A549 (cell line): ENCODE measurements at regions not wholly inside any gene's neighbourhood (a gene's known extent, or its start where the extent isn't known, plus 50 kb on each side); places are given as distances from the start of the nearest gene placed in this dataset.

Experiments
- CHD4 ChIP-seq: fragments of 200-600 bp; sonication (generic); IDR thresholded peaks from 2 replicates; pipeline ENCODE4 v1.6.1; 2016; ENCODE audit warnings: antibody characterized with exemption, mild to moderate bottlenecking, borderline replicate concordance
- EHMT2 ChIP-seq: fragments of 200-600 bp; sonication (generic); IDR thresholded peaks from 2 replicates; pipeline ENCODE4 v1.6.1; 2016; ENCODE audit warnings: antibody characterized with exemption, low read depth, mild to moderate bottlenecking, moderate library complexity
- JUNB ChIP-seq: fragments of >200 bp; sonication (Bioruptor Twin); formaldehyde crosslinking; IDR thresholded peaks from 2 replicates; pipeline ENCODE4 v1.6.1; 2016
- KDM5A ChIP-seq: fragments of 200-600 bp; sonication (generic); IDR thresholded peaks from 2 replicates; pipeline ENCODE4 v1.6.1; 2016; ENCODE audit warnings: antibody characterized with exemption, mild to moderate bottlenecking
- MAFK ChIP-seq: fragments of 450-650 bp; IDR thresholded peaks from 2 replicates; pipeline ENCODE4 v1.6.1; 2014; ENCODE audit not compliant: partially characterized antibody
- MYC ChIP-seq: IDR thresholded peaks from 2 replicates; pipeline ENCODE4 v1.6.1; 2012; ENCODE audit warnings: mild to moderate bottlenecking, inconsistent platforms, low read length, improper control_type of control experiment, borderline replicate concordance
- RAD21 ChIP-seq, 2 experiments: fragments of >200 bp in 1 of 2; sonication (Bioruptor Twin) in 1 of 2; formaldehyde crosslinking in 1 of 2; IDR thresholded peaks in 1 of 2; conservative IDR thresholded peaks in 1 of 2; 2 replicates in 1 of 2; 3 replicates in 1 of 2; pipeline ENCODE4 v1.6.1; 2012 to 2018; ENCODE audit warnings: inconsistent platforms in 1 of 2
- TF ChIP-seq, protein P1 (sequence below): fragments of >200 bp; sonication (Bioruptor Twin); formaldehyde crosslinking; IDR thresholded peaks from 3 replicates; pipeline ENCODE4 v1.5.1; 2016
- TF ChIP-seq, protein P2 (sequence below): fragments of >200 bp; sonication (Bioruptor Twin); formaldehyde crosslinking; IDR thresholded peaks from 3 replicates; pipeline ENCODE4 v1.6.1; 2016
- TF ChIP-seq, protein P3 (sequence below): fragments of 200-600 bp; sonication (generic); IDR thresholded peaks from 2 replicates; pipeline ENCODE4 v1.6.1; 2016; ENCODE audit warnings: antibody characterized with exemption, mild to moderate bottlenecking, moderate library complexity
- TF ChIP-seq, protein P4 (sequence below): fragments of 250-450 bp; sonication (Bioruptor Pico); IDR thresholded peaks from 2 replicates; pipeline ENCODE4 v1.5.0; 2021; ENCODE audit warnings: mild to moderate bottlenecking, moderate library complexity, borderline replicate concordance
- TF ChIP-seq, protein P5 (sequence below): IDR thresholded peaks from 2 replicates; pipeline ENCODE4 v1.6.1; 2012

DNA sequence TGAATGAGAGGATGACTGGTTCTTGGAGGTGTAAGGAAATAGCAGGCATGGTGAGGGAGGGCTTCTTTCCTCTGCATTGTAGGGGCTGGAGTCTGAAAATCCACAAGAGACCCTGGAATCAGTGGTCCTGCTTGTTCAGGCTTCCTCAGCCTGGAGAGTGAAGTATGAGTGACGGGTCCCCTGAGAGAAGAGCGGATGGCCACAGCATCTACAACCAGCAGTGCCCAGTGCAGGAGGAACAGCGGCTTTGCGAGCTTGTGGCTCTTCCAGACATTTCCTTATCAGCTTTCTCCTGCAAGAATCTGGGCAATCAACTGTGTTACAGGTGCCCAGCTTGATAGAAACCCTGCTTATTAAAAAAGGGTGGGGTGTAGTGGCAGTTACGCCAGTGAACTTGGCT is 97.0 kb upstream of the HES1 start:
- TF ChIP-seq EHMT2 (no peak), MYC (no peak), MAFK (no peak), CHD4 (no peak), RAD21 (conservative IDR thresholded peaks at IDR 0.05 in 1 of 2, IDR thresholded peaks at IDR 0.05 in 1 of 2) (no peak), JUNB (no peak), KDM5A (no peak)
- TF ChIP-seq, protein P1, sequence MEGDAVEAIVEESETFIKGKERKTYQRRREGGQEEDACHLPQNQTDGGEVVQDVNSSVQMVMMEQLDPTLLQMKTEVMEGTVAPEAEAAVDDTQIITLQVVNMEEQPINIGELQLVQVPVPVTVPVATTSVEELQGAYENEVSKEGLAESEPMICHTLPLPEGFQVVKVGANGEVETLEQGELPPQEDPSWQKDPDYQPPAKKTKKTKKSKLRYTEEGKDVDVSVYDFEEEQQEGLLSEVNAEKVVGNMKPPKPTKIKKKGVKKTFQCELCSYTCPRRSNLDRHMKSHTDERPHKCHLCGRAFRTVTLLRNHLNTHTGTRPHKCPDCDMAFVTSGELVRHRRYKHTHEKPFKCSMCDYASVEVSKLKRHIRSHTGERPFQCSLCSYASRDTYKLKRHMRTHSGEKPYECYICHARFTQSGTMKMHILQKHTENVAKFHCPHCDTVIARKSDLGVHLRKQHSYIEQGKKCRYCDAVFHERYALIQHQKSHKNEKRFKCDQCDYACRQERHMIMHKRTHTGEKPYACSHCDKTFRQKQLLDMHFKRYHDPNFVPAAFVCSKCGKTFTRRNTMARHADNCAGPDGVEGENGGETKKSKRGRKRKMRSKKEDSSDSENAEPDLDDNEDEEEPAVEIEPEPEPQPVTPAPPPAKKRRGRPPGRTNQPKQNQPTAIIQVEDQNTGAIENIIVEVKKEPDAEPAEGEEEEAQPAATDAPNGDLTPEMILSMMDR = no peak
- TF ChIP-seq, protein P2, sequence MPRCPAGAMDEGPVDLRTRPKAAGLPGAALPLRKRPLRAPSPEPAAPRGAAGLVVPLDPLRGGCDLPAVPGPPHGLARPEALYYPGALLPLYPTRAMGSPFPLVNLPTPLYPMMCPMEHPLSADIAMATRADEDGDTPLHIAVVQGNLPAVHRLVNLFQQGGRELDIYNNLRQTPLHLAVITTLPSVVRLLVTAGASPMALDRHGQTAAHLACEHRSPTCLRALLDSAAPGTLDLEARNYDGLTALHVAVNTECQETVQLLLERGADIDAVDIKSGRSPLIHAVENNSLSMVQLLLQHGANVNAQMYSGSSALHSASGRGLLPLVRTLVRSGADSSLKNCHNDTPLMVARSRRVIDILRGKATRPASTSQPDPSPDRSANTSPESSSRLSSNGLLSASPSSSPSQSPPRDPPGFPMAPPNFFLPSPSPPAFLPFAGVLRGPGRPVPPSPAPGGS = no peak
- TF ChIP-seq, protein P3, sequence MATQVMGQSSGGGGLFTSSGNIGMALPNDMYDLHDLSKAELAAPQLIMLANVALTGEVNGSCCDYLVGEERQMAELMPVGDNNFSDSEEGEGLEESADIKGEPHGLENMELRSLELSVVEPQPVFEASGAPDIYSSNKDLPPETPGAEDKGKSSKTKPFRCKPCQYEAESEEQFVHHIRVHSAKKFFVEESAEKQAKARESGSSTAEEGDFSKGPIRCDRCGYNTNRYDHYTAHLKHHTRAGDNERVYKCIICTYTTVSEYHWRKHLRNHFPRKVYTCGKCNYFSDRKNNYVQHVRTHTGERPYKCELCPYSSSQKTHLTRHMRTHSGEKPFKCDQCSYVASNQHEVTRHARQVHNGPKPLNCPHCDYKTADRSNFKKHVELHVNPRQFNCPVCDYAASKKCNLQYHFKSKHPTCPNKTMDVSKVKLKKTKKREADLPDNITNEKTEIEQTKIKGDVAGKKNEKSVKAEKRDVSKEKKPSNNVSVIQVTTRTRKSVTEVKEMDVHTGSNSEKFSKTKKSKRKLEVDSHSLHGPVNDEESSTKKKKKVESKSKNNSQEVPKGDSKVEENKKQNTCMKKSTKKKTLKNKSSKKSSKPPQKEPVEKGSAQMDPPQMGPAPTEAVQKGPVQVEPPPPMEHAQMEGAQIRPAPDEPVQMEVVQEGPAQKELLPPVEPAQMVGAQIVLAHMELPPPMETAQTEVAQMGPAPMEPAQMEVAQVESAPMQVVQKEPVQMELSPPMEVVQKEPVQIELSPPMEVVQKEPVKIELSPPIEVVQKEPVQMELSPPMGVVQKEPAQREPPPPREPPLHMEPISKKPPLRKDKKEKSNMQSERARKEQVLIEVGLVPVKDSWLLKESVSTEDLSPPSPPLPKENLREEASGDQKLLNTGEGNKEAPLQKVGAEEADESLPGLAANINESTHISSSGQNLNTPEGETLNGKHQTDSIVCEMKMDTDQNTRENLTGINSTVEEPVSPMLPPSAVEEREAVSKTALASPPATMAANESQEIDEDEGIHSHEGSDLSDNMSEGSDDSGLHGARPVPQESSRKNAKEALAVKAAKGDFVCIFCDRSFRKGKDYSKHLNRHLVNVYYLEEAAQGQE = no peak
- TF ChIP-seq, protein P4, sequence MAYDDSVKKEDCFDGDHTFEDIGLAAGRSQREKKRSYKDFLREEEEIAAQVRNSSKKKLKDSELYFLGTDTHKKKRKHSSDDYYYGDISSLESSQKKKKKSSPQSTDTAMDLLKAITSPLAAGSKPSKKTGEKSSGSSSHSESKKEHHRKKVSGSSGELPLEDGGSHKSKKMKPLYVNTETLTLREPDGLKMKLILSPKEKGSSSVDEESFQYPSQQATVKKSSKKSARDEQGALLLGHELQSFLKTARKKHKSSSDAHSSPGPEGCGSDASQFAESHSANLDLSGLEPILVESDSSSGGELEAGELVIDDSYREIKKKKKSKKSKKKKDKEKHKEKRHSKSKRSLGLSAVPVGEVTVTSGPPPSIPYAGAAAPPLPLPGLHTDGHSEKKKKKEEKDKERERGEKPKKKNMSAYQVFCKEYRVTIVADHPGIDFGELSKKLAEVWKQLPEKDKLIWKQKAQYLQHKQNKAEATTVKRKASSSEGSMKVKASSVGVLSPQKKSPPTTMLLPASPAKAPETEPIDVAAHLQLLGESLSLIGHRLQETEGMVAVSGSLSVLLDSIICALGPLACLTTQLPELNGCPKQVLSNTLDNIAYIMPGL = no peak
- TF ChIP-seq, protein P5, sequence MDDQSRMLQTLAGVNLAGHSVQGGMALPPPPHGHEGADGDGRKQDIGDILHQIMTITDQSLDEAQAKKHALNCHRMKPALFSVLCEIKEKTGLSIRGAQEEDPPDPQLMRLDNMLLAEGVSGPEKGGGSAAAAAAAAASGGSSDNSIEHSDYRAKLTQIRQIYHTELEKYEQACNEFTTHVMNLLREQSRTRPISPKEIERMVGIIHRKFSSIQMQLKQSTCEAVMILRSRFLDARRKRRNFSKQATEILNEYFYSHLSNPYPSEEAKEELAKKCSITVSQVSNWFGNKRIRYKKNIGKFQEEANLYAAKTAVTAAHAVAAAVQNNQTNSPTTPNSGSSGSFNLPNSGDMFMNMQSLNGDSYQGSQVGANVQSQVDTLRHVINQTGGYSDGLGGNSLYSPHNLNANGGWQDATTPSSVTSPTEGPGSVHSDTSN = no peak
